ENCODE measurements at regions not wholly inside any gene's neighbourhood (a gene's known extent, or its start where the extent isn't known, plus 50 kb on each side); places are given as distances from the start of the nearest gene placed in this dataset.
"Not testable (repeated sequence)": the region's sequence is repeated elsewhere in the genome, so short reads cannot be mapped to it uniquely, and the experiment has no call there.

DNA sequence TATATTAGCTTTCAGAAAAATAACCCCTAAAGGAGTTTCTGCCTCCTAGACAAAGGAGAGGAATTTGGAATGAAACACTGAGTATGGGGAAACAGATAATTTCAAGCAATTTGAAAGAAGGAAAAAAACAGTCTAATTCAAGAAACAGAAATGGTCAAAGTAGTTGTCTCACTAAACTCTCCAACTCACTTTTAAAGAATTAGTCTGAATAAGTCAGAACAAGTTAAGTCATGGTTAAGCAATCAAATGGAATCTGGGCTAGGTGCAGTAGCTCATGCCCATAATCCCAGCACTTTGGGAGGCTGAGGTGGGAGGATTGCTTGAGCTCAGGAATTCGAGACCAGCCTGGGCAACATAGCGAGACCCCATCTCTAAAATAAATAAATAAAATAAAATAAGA, 95.7 kb upstream of the GRIA3 start:
- TF ChIP-seq, protein P1, sequence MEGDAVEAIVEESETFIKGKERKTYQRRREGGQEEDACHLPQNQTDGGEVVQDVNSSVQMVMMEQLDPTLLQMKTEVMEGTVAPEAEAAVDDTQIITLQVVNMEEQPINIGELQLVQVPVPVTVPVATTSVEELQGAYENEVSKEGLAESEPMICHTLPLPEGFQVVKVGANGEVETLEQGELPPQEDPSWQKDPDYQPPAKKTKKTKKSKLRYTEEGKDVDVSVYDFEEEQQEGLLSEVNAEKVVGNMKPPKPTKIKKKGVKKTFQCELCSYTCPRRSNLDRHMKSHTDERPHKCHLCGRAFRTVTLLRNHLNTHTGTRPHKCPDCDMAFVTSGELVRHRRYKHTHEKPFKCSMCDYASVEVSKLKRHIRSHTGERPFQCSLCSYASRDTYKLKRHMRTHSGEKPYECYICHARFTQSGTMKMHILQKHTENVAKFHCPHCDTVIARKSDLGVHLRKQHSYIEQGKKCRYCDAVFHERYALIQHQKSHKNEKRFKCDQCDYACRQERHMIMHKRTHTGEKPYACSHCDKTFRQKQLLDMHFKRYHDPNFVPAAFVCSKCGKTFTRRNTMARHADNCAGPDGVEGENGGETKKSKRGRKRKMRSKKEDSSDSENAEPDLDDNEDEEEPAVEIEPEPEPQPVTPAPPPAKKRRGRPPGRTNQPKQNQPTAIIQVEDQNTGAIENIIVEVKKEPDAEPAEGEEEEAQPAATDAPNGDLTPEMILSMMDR (conservative IDR thresholded peaks at IDR 0.05), result no peak
- no peak for DNase-seq (ENCODE audit: low read depth, low spot score)
- no peak overlapping the region for H3K27ac Mint-ChIP-seq (ENCODE audit: unreplicated experiment)
- H3K36me3 Mint-ChIP-seq (ENCODE audit: low read depth), result no peaks in the 10 kb centered on the region
- H3K27me3 Mint-ChIP-seq (ENCODE audit: low read depth), result no peaks in the 10 kb centered on the region
- no peaks in the 10 kb centered on the region for H3K4me1 Mint-ChIP-seq
- peaks cover 14% of the 10 kb centered on the region for H3K9me3 Mint-ChIP-seq
- no peak overlapping the region for H3K4me3 Mint-ChIP-seq

DNA sequence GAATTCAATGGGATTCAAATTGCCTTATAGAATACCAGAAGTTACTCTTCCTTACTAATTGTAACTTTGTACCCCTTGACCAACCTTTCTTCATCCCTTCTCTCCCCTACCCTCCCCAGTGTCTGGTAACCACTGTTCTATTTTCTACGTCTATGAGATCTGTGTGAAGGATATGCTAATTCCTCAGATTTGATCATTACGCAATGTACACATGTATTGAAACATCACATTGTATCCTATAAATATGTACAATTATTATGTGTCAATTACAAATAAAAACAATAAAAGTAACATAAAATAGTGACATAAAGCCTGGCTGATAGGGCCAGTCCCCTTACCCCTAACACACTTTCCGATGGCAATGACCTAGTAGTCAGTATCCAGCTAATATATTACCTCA, 95.1 kb upstream of the GRIA3 start:
- DNase-seq (ENCODE audit: low read depth, low spot score), result no peak
- no peak overlapping the region for H3K4me3 Mint-ChIP-seq
- H3K27ac Mint-ChIP-seq (ENCODE audit: unreplicated experiment), result no peak overlapping the region
- H3K9me3 Mint-ChIP-seq, result peaks cover 14% of the 10 kb centered on the region
- H3K27me3 Mint-ChIP-seq (ENCODE audit: low read depth), result no peaks in the 10 kb centered on the region
- TF ChIP-seq, protein P1 (conservative IDR thresholded peaks at IDR 0.05), result no peak
- H3K4me1 Mint-ChIP-seq, result no peaks in the 10 kb centered on the region
- no peaks in the 10 kb centered on the region for H3K36me3 Mint-ChIP-seq (ENCODE audit: low read depth)

DNA sequence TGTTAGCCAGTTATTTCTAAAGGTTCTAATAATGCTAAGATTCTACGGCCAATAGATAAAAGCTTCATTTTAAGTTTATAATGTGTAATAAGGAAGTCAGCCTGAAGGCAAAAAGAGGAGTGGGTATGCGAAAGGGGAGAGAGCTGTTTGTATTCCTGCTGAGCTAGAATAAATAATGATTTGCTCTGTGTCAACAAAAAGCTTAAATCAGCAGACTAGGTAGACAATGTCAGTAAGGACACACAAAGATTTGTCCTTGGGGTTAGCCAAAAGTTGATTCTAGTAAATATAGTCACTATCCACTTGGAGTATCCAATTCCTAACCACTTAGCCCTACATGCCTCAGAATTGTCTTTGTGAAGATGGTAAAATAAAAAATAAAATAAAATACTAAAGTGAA, 90.3 kb upstream of the GRIA3 start:
- DNase-seq (ENCODE audit: low read depth, low spot score), result no peak
- peaks cover 2% of the 10 kb centered on the region for H3K9me3 Mint-ChIP-seq
- no peaks in the 10 kb centered on the region for H3K27me3 Mint-ChIP-seq (ENCODE audit: low read depth)
- H3K27ac Mint-ChIP-seq (ENCODE audit: unreplicated experiment), result no peak overlapping the region
- no peaks in the 10 kb centered on the region for H3K4me1 Mint-ChIP-seq
- H3K4me3 Mint-ChIP-seq, result no peak overlapping the region
- H3K36me3 Mint-ChIP-seq (ENCODE audit: low read depth), result no peaks in the 10 kb centered on the region
- TF ChIP-seq, protein P1 (conservative IDR thresholded peaks at IDR 0.05), result no peak

DNA sequence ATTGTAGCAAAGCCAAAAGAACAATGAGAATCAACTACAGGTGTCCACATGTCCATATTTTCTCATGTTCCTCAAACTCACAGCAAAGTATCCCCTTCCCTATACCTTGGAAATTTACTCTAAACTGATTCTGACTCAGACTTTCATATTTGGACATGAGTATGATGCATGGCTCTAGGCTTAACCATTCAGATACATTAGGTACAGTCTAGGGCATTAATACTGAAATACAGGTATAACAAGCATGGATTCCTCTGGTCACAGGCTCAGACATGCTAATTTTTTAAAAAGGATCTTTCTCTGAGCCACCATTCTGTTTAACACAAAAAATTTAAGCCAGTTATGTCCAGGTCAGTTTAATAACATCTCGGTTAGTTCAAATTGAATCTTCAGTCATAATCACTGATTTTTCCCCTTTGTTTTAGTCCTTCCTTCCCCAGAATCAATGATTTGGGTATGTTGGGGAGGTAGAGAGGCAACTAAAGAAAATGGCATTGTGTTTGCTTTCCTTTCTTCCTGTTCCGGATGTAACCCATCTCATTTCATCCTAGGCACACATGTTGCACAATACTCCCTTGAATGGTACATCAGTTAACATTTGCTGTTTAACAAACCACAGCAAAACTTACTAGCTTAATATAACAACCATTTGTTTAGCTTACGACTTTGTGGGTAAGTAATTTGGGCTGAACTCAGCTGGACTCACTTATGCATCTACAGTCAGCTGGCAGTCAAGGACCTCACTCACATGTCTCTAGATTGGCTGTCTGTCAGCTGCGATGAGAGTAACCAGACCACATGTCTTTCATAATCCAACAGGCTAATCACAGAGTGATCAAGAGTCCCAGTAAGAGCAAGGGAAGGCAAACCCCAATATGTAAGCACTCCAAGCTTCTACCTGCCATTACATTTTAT, 75.3 kb upstream of the GRIA3 start:
- H3K9me3 Mint-ChIP-seq, result peaks cover 8% of the 10 kb centered on the region
- no peak for DNase-seq (ENCODE audit: low read depth, low spot score)
- TF ChIP-seq, protein P1 (conservative IDR thresholded peaks at IDR 0.05), result no peak
- no peak overlapping the region for H3K4me3 Mint-ChIP-seq
- no peaks in the 10 kb centered on the region for H3K4me1 Mint-ChIP-seq
- no peaks in the 10 kb centered on the region for H3K36me3 Mint-ChIP-seq (ENCODE audit: low read depth)
- H3K27ac Mint-ChIP-seq (ENCODE audit: unreplicated experiment), result no peak overlapping the region
- no peaks in the 10 kb centered on the region for H3K27me3 Mint-ChIP-seq (ENCODE audit: low read depth)

DNA sequence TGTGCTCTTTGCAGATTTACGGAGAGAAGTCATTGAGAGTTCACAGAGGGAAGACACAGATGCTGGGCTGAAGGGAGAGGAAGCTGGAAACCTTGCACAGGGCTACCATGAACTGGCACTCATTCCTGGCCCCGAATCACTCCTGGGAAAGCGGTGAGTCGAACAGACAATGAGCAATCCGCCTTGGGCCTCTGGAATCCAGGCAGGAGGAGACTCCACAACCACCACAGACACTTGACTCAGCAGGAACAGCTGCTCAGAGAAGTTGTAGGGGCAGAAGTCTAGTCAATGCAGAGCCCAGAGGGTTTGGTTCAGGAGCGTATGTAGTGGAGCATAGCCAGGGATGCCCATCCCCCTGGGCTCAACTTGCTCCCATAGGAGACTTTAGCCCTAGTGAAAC, 62.8 kb upstream of the GRIA3 start:
- DNase-seq (ENCODE audit: low read depth, low spot score), result no peak
- no peak overlapping the region for H3K27ac Mint-ChIP-seq (ENCODE audit: unreplicated experiment)
- H3K36me3 Mint-ChIP-seq (ENCODE audit: low read depth), result peaks cover 3% of the 10 kb centered on the region
- no peaks in the 10 kb centered on the region for H3K27me3 Mint-ChIP-seq (ENCODE audit: low read depth)
- H3K4me3 Mint-ChIP-seq, result no peak overlapping the region
- no peaks in the 10 kb centered on the region for H3K4me1 Mint-ChIP-seq
- peaks cover 20% of the 10 kb centered on the region for H3K9me3 Mint-ChIP-seq
- TF ChIP-seq, protein P1 (conservative IDR thresholded peaks at IDR 0.05), result no peak

DNA sequence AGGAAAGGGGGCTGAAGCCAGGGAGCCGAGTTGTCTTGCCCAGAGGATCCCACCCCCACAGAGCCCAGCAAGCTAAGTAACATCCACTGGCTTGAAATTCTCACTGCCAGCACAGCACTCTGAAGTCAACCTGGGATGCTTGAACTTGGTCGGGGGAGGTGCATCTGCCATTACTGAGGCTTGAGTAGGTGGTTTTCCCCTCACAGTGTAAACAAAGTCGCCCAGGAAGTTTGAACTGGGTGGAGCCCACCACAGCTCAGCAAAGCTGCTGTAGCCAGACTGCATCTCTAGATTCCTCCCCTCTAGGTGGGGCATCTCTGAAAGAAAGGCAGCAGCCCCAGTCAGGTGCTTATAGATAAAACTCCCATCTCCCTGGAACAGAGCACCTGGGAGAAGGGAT, 54.3 kb upstream of the GRIA3 start:
- H3K4me1 Mint-ChIP-seq; H3K4me3 Mint-ChIP-seq; H3K36me3 Mint-ChIP-seq (ENCODE audit: low read depth); H3K27ac Mint-ChIP-seq (ENCODE audit: unreplicated experiment); DNase-seq (ENCODE audit: low read depth, low spot score); H3K9me3 Mint-ChIP-seq; H3K27me3 Mint-ChIP-seq (ENCODE audit: low read depth): not testable (repeated sequence)

Data from neural crest cell (in vitro differentiated cells).